ENCODE measurements at regions not wholly inside any gene's neighbourhood (a gene's known extent, or its start where the extent isn't known, plus 50 kb on each side); places are given as distances from the start of the nearest gene placed in this dataset.

- TF ChIP-seq POLR2A (IDR thresholded peaks at IDR 0.05) (no peak), CTCF (IDR thresholded peaks at IDR 0.05 in 4 of 5, conservative IDR thresholded peaks at IDR 0.05 in 1 of 5) (no peak)
Measured at GRCh38 chr20:43244647-43245046, 54.9 kb upstream of the PTPRT start.
